GM12878 (cell line): ENCODE measurements at regions not wholly inside any gene's neighbourhood (a gene's known extent, or its start where the extent isn't known, plus 50 kb on each side); places are given as distances from the start of the nearest gene placed in this dataset.

Experiments
- ATAC-seq: fragments of 200-7000 bp; cut with Tn5 transposase; 3 replicates; pipeline ENCODE4 v1.9.1; 2020; ENCODE audit warnings: mild to moderate bottlenecking, moderate library complexity
- BruUV-seq: library from RNA; stranded (reverse); fragments of 400-500 nt; replicated peaks from 2 replicates; lab custom pipeline; 2021; lab: Mats Ljungman, UMichigan
- CTCF ChIA-PET: fragments of 300-600 bp; sonication (Branson Sonifier 250); formaldehyde crosslinking; extraction: SDS; loops from one replicate; lab custom pipeline; 2021; ENCODE audit warnings: inconsistent platforms; lab: Yijun Ruan, JAX
- POLR2A ChIA-PET: fragments of 350-600 bp; formaldehyde crosslinking; extraction: SDS; loops from one replicate; lab custom pipeline; 2021; ENCODE audit warnings: inconsistent platforms; lab: Charles Lee
- RAD21 ChIA-PET: fragments of 300-600 bp; sonication (Branson Sonifier 250); formaldehyde crosslinking; loops from one replicate; lab custom pipeline; 2023; ENCODE audit warnings: antibody characterized with exemption; ENCODE audit not compliant: unreplicated experiment; lab: Charles Lee
- SMC1A ChIA-PET: fragments of 300-600 bp; sonication (Branson Sonifier 250); formaldehyde crosslinking; loops from one replicate; lab custom pipeline; 2023; ENCODE audit not compliant: unreplicated experiment, uncharacterized antibody; lab: Charles Lee
- DNase-seq: peaks from one replicate; pipeline ENCODE4 v3.0.0-alpha.2; 2011; ENCODE audit warnings: low read depth, low spot score
- FAIRE-seq: peaks from 3 replicates; lab custom pipeline; 2011; peaks lifted over from hg19 to GRCh38; lab: Jason Lieb, UNC
- H2AFZ ChIP-seq: 2 replicates; pipeline ENCODE4 v1.6.0; 2011; ENCODE audit warnings: low read depth, low read length, control low read depth; ENCODE audit not compliant: control insufficient read depth
- H3K27ac ChIP-seq: 2 replicates; pipeline ENCODE4 v1.5.1; 2011; ENCODE audit warnings: control low read depth; ENCODE audit not compliant: control insufficient read depth, insufficient read depth
- H3K27me3 ChIP-seq, 2 experiments: replicated peaks in 1 of 2; 2 replicates each; pipeline versions ENCODE4 v1.6.0 to v1.6.1; 2011; ENCODE audit warnings: low read length in 1 of 2; ENCODE audit not compliant: control insufficient read depth in 2 of 2, insufficient read depth in 2 of 2
- H3K36me3 ChIP-seq, 2 experiments: 2 replicates each; pipeline ENCODE4 v1.5.1; 2011; ENCODE audit warnings: low read length in 1 of 2; ENCODE audit not compliant: control insufficient read depth in 2 of 2, insufficient read depth in 2 of 2
- H3K4me1 ChIP-seq: 2 replicates; pipeline ENCODE4 v1.6.1; 2011; ENCODE audit warnings: mild to moderate bottlenecking, low read length, moderate library complexity, mixed read lengths; ENCODE audit not compliant: control insufficient read depth, insufficient read depth
- H3K4me2 ChIP-seq: 2 replicates; pipeline ENCODE4 v1.6.0; 2011; ENCODE audit warnings: control low read depth; ENCODE audit not compliant: control insufficient read depth, insufficient read depth
- H3K4me3 ChIP-seq: fragments of 200-600 bp; sonication (generic); 2 replicates; pipeline ENCODE4 v1.5.1; 2016
- H3K79me2 ChIP-seq: 2 replicates; pipeline ENCODE4 v1.6.0; 2011; ENCODE audit warnings: low read length; ENCODE audit not compliant: control insufficient read depth, insufficient read depth
- H3K9ac ChIP-seq: 2 replicates; pipeline ENCODE4 v1.8.0; 2011; ENCODE audit warnings: low read length, control low read depth, mixed read lengths; ENCODE audit not compliant: control insufficient read depth, insufficient read depth
- H3K9me3 ChIP-seq: replicated peaks from 3 replicates; pipeline ENCODE4 v1.5.1; 2011; ENCODE audit warnings: mild to moderate bottlenecking, low read length; ENCODE audit not compliant: control insufficient read depth, insufficient read depth
- H4K20me1 ChIP-seq: 2 replicates; pipeline ENCODE4 v1.6.0; 2011; ENCODE audit not compliant: control insufficient read depth, insufficient read depth
- CHD1 ChIP-seq: IDR thresholded peaks from 2 replicates; pipeline ENCODE4 v1.6.1; 2012; ENCODE audit warnings: low read depth, low read length, improper control_type of control experiment
- FOXM1 ChIP-seq: IDR thresholded peaks from 2 replicates; pipeline ENCODE4 v1.6.1; 2012; ENCODE audit warnings: low read depth, mild to moderate bottlenecking, inconsistent platforms, low read length, moderate library complexity
- MTA2 ChIP-seq: fragments of 450-650 bp; IDR thresholded peaks from 2 replicates; pipeline ENCODE4 v1.6.1; 2016; ENCODE audit warnings: low read depth, mild to moderate bottlenecking, moderate library complexity
- MTA3 ChIP-seq: IDR thresholded peaks from 2 replicates; pipeline ENCODE4 v1.6.1; 2012; ENCODE audit warnings: low read length, inconsistent platforms, borderline replicate concordance
- NKRF ChIP-seq: fragments of 450-650 bp; conservative IDR thresholded peaks from 2 replicates; pipeline ENCODE4 v1.6.1; 2017; ENCODE audit warnings: mild to moderate bottlenecking, moderate library complexity
- NRF1 ChIP-seq: conservative IDR thresholded peaks from 2 replicates; pipeline ENCODE4 v1.6.1; 2011; ENCODE audit warnings: mild to moderate bottlenecking, low read depth, low read length, improper control_type of control experiment
- POU2F2 ChIP-seq: IDR thresholded peaks from 3 replicates; pipeline ENCODE4 v1.6.1; 2011; ENCODE audit warnings: low read depth, mild to moderate bottlenecking, low read length, borderline replicate concordance
- RCOR1 ChIP-seq: conservative IDR thresholded peaks from 2 replicates; pipeline ENCODE4 v1.6.1; 2012; ENCODE audit warnings: low read depth, low read length, improper control_type of control experiment
- RUNX3 ChIP-seq: IDR thresholded peaks from 2 replicates; pipeline ENCODE4 v1.6.1; 2012; ENCODE audit warnings: low read length, inconsistent platforms
- STAT3 ChIP-seq: IDR thresholded peaks from 2 replicates; pipeline ENCODE4 v1.6.1; 2011; ENCODE audit warnings: low read depth, low read length, improper control_type of control experiment
- TCF3 ChIP-seq: IDR thresholded peaks from 2 replicates; pipeline ENCODE4 v1.6.1; 2012; ENCODE audit warnings: low read depth, mild to moderate bottlenecking, low read length, borderline replicate concordance; ENCODE audit not compliant: insufficient read depth
- TCF7 ChIP-seq: IDR thresholded peaks from 2 replicates; pipeline ENCODE4 v1.6.1; 2014; ENCODE audit warnings: antibody characterized with exemption, borderline replicate concordance
- ZBTB4 ChIP-seq: fragments of 450-650 bp; formaldehyde crosslinking; IDR thresholded peaks from 2 replicates; pipeline ENCODE4 v1.4.0; 2022; ENCODE audit warnings: mild to moderate bottlenecking, moderate library complexity
- ZNF274 ChIP-seq: IDR thresholded peaks from one replicate; pipeline ENCODE4 v1.8.0; 2011; ENCODE audit not compliant: insufficient read length, insufficient read depth
- ZNF592 ChIP-seq: fragments of 450-650 bp; IDR thresholded peaks from 2 replicates; pipeline ENCODE4 v1.6.1; 2017; ENCODE audit warnings: mild to moderate bottlenecking, moderate library complexity
- ZSCAN29 ChIP-seq: fragments of 450-650 bp; IDR thresholded peaks from 2 replicates; pipeline ENCODE4 v1.6.1; 2017; ENCODE audit warnings: mild to moderate bottlenecking, moderate library complexity
- ZZZ3 ChIP-seq: IDR thresholded peaks from 2 replicates; pipeline ENCODE4 v1.6.1; 2011; ENCODE audit warnings: low read depth; ENCODE audit not compliant: control insufficient read depth, insufficient read length
- WGBS: methylation state at CpG from one replicate; pipeline ENCODE4 v1.1.6; 2016; ENCODE audit warnings: low lambda C conversion rate; ENCODE audit not compliant: insufficient replicate concordance, insufficient coverage; ENCODE audit errors: missing lambda C conversion rate; 5-methylcytosine and 5-hydroxymethylcytosine counted together
- in situ Hi-C: fragments of 300-500 bp; cut with MboI; formaldehyde crosslinking; loops from 9 replicates; pipeline ENCODE4 v1.14.3; 2018; ENCODE audit warnings: mixed read lengths
- intact Hi-C: fragments of 100-400 bp; cut with micrococcal nuclease; formaldehyde crosslinking; loops from one replicate; pipeline ENCODE4 v1.14.2; 2022; ENCODE audit not compliant: unreplicated experiment

- H3K27ac ChIP-seq: no peak overlapping the region
- in situ Hi-C loops: no loop called here
- FAIRE-seq (no peak), ATAC-seq (no peak), DNase-seq (no peak)
- H3K4me2 ChIP-seq: no peak overlapping the region
- H4K20me1 ChIP-seq: no peaks in the 10 kb centered on the region
- WGBS: 27% methylated on average over 3 of the region's 3 CpGs
- H3K9ac ChIP-seq: no peak overlapping the region
- no peaks in the 10 kb centered on the region for H3K36me3 ChIP-seq
- no peak overlapping the region for H2AFZ ChIP-seq
- no peaks in the 10 kb centered on the region for H3K9me3 ChIP-seq
- H3K4me1 ChIP-seq: no peaks in the 10 kb centered on the region
- no peaks in the 10 kb centered on the region for H3K79me2 ChIP-seq
- intact Hi-C loops: no loop called here
- no peaks in the 10 kb centered on the region for H3K27me3 ChIP-seq
- ChIA-PET CTCF (no interaction called here), SMC1A (no interaction called here), RAD21 (no interaction called here), POLR2A (no interaction called here)
- no peak for TF ChIP-seq CHD1
- TF ChIP-seq POU2F2: no peak
- no peak for TF ChIP-seq FOXM1
- no peak for TF ChIP-seq ZSCAN29
- TF ChIP-seq ZNF274: no peak
- no peak for TF ChIP-seq MTA3
- no peak for TF ChIP-seq ZNF592
- TF ChIP-seq STAT3: no peak
- TF ChIP-seq NRF1: no peak
- TF ChIP-seq MTA2: no peak
- no peak for TF ChIP-seq TCF7
- TF ChIP-seq NKRF: no peak
- TF ChIP-seq RUNX3: no peak
- no peak for TF ChIP-seq TCF3
- no peak for TF ChIP-seq RCOR1
- no peak for TF ChIP-seq ZBTB4 (CRISPR knock-in tag)
- TF ChIP-seq ZZZ3: no peak
- no peak overlapping the region for H3K4me3 ChIP-seq
- BruUV-seq: no TSS peak
Observed at GRCh38 chr4:23500894-23501449, 388.9 kb downstream of the PPARGC1A start.
